ENCODE measurements at regions not wholly inside any gene's neighbourhood (a gene's known extent, or its start where the extent isn't known, plus 50 kb on each side); places are given as distances from the start of the nearest gene placed in this dataset.

GRCh38 chr1:22248746-22249145 is 105.8 kb upstream of the WNT4 start:
- peaks cover 6% of the 10 kb centered on the region for H3K27me3 ChIP-seq (ENCODE audit: control insufficient read depth, insufficient read depth, low read length)
- TF ChIP-seq CTCF (IDR thresholded peaks at IDR 0.05; ENCODE audit: insufficient read depth, low read length, severe bottlenecking) = no peak
- no peak for FAIRE-seq
- DNase-seq (ENCODE audit: low read depth) = no peak
- H3K4me3 ChIP-seq (ENCODE audit: low read depth, low read length) = no peak overlapping the region
- no peaks in the 10 kb centered on the region for H3K36me3 ChIP-seq (ENCODE audit: control insufficient read depth, insufficient read depth, low read length)

- no peak overlapping the region for H3K4me3 ChIP-seq (ENCODE audit: low read depth, low read length)
- DNase-seq (ENCODE audit: low read depth) (no peak), FAIRE-seq (no peak)
- TF ChIP-seq CTCF (IDR thresholded peaks at IDR 0.05; ENCODE audit: insufficient read depth, low read length, severe bottlenecking) = no peak
- H3K36me3 ChIP-seq (ENCODE audit: control insufficient read depth, insufficient read depth, low read length) = no peaks in the 10 kb centered on the region
- H3K27me3 ChIP-seq (ENCODE audit: control insufficient read depth, insufficient read depth, low read length) = peaks cover 5% of the 10 kb centered on the region
These were observed 107.2 kb upstream of the WNT4 start for GRCh38 chr1:22249928-22250680.

DNA sequence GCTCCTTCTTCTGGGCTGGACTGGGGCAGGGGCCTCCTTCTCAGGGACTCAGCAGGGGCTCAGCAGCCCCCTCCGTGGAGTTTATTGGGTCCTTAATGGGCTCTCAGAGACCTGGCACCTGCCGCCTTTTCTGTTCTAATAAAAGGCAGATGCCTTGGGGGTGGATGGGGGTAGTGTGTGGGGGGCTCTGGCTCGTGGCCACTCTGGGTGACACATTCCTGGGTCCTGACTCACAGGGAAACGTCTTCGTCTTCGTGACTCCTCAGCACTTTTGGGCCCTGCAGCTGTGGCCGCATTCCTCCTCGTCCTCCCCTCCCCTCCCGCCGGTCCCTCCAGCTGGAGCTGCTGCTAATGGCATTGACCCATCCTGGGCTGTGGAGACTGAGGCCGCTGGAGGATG is 107.8 kb upstream of the WNT4 start:
- peaks cover 5% of the 10 kb centered on the region for H3K27me3 ChIP-seq (ENCODE audit: control insufficient read depth, insufficient read depth, low read length)
- DNase-seq (ENCODE audit: low read depth) (no peak), FAIRE-seq (no peak)
- no peaks in the 10 kb centered on the region for H3K36me3 ChIP-seq (ENCODE audit: control insufficient read depth, insufficient read depth, low read length)
- TF ChIP-seq CTCF (IDR thresholded peaks at IDR 0.05; ENCODE audit: insufficient read depth, low read length, severe bottlenecking) = no peak
- H3K4me3 ChIP-seq (ENCODE audit: low read depth, low read length) = no peak overlapping the region

- DNase-seq (ENCODE audit: low read depth) = no peak
- Histone ChIP-seq H3K27me3 (ENCODE audit: control insufficient read depth, insufficient read depth, low read length) (peaks cover 5% of the 10 kb centered on the region), H3K4me3 (ENCODE audit: low read depth, low read length) (no peak overlapping the region), H3K36me3 (ENCODE audit: control insufficient read depth, insufficient read depth, low read length) (no peaks in the 10 kb centered on the region)
- FAIRE-seq = no peak
- no peak for TF ChIP-seq CTCF (IDR thresholded peaks at IDR 0.05; ENCODE audit: insufficient read depth, low read length, severe bottlenecking)
These were observed 109.4 kb upstream of the WNT4 start for GRCh38 chr1:22252251-22252650.

DNA sequence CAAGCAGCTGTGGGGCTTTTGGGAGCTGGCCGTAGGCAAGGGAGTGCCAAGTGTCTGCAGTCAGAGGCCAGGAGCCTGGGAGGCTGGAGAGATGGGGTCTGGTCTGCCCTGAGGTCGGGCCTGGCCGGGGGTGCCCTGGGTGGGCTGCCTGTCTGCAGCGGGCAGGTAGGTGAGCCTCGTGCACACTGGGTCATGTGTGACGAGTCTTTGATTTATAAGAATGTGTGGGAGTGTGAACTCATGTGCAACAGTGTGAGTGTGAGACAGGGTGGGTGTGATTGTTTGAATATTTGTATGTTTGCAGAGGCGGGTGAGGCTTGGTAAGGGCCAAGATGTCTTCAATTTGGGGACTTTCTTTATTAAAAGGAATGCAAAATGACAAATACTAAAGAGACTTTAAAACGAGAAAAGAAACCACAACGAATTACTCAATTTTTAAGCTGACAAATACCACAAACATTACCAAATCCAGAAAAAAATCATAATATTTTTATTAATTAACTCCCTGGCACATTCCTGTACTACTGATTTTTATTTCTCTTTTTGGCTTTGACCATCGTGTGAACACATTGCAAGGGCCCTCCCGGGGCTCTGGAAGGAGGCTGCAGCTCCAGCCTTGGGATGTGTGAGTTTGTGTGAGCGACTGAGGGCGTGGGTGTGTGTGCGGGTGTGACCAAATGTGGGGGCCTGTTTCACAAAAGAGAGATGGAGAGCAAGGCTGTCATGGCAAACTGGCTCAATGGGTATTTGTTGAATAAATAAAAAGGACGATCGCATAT is 110.3 kb upstream of the WNT4 start:
- Histone ChIP-seq H3K36me3 (ENCODE audit: control insufficient read depth, insufficient read depth, low read length) (no peaks in the 10 kb centered on the region), H3K27me3 (ENCODE audit: control insufficient read depth, insufficient read depth, low read length) (peaks cover 3% of the 10 kb centered on the region), H3K4me3 (ENCODE audit: low read depth, low read length) (no peak overlapping the region)
- no peak for TF ChIP-seq CTCF (IDR thresholded peaks at IDR 0.05; ENCODE audit: insufficient read depth, low read length, severe bottlenecking)
- DNase-seq (ENCODE audit: low read depth) (no peak), FAIRE-seq (no peak)
